Neural crest cell (in vitro differentiated cells): ENCODE measurements at regions not wholly inside any gene's neighbourhood (a gene's known extent, or its start where the extent isn't known, plus 50 kb on each side); places are given as distances from the start of the nearest gene placed in this dataset.

Experiments used
- DNase-seq: peaks from one replicate; pipeline ENCODE4 v3.0.0; 2021; ENCODE audit warnings: low read depth, mixed read lengths, low spot score
- H3K27ac Mint-ChIP-seq: one replicate; pipeline ENCODE4 v1.8.0; 2021; ENCODE audit warnings: mild to moderate bottlenecking, mixed read lengths; ENCODE audit not compliant: unreplicated experiment
- H3K27me3 Mint-ChIP-seq: 2 replicates; pipeline ENCODE4 v1.8.0; 2021; ENCODE audit warnings: low read depth, mild to moderate bottlenecking, mixed read lengths
- H3K36me3 Mint-ChIP-seq: 2 replicates; pipeline ENCODE4 v1.8.0; 2021; ENCODE audit warnings: low read depth, mild to moderate bottlenecking, mixed read lengths
- H3K4me1 Mint-ChIP-seq: 2 replicates; pipeline ENCODE4 v1.8.0; 2021; ENCODE audit warnings: mixed read lengths
- H3K4me3 Mint-ChIP-seq: one replicate; pipeline ENCODE4 v1.8.0; 2021; ENCODE audit warnings: mild to moderate bottlenecking, mixed read lengths
- H3K9me3 Mint-ChIP-seq: 2 replicates; pipeline ENCODE4 v1.8.0; 2021; ENCODE audit warnings: mixed read lengths
- CTCF ChIP-seq: fragments of 200-600 bp; sonication (generic); conservative IDR thresholded peaks from 2 replicates; pipeline ENCODE4 v1.5.0; 2021; ENCODE audit warnings: antibody characterized with exemption, mild to moderate bottlenecking

DNA sequence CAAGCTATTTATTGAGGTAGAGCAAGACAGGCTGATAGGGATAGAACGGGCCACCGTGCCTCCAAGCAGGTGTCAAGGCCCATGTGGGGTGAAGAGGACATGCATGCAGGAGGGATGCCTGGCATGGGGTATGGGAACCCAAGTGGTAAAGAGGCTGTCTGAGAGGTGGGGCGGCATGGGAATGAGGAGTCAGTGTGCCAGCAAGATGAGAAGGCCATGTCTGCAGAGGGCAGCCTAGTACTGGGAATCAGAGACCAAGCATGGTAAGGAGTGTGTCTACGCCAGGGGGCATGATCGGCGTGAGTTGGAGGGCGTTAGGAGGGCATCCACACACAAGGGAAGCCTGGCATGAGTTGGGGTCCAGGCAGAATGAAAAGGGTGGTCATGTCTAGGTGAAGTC lies 303.7 kb upstream of the PLD5 start:
- no peak for DNase-seq
- TF ChIP-seq CTCF = no peak
- peaks cover 2% of the 10 kb centered on the region for H3K36me3 Mint-ChIP-seq
- peaks cover 15% of the 10 kb centered on the region for H3K4me1 Mint-ChIP-seq
- H3K9me3 Mint-ChIP-seq = no peaks in the 10 kb centered on the region
- H3K27me3 Mint-ChIP-seq = peaks cover 5% of the 10 kb centered on the region
- H3K27ac Mint-ChIP-seq = no peak overlapping the region
- no peak overlapping the region for H3K4me3 Mint-ChIP-seq

- no peak for TF ChIP-seq CTCF
- Mint-ChIP-seq H3K4me3 (no peak overlapping the region), H3K36me3 (peaks cover 2% of the 10 kb centered on the region), H3K27ac (no peak overlapping the region), H3K9me3 (no peaks in the 10 kb centered on the region), H3K27me3 (peaks cover 5% of the 10 kb centered on the region), H3K4me1 (peaks cover 15% of the 10 kb centered on the region)
- no peak for DNase-seq
These were observed 303.0 kb upstream of the PLD5 start for GRCh38 chr1:242827538-242827937.

DNA sequence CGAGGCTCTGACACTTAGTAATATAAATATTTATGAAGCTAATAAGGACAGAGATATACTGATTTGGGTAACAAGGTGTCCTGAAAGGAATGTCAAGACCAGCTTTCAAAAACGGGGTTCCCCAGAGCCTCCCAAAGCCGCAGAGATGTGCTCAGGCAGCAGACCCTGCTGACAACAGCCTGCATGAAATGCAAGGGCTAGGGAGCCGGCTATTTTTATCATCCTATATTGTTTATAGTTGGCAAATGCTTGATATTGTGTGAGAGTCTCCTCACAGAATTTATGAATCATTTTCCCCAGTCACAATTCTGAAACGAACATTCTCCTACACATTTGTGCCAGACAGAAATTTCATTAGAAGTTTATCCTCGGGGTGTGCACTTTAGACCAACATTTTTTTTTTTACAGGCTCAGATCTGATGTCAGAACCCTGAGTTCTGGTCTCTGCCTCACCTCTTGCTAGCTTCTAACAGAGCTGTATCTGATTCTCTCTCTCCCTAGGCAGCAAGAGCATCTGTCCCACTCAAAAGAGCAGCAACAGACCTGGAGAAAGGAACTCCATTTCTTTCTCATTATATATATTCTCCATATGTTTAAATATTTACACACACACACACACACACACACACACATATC lies 302.3 kb upstream of the PLD5 start:
- peaks cover 15% of the 10 kb centered on the region for H3K4me1 Mint-ChIP-seq
- H3K4me3 Mint-ChIP-seq = no peak overlapping the region
- no peaks in the 10 kb centered on the region for H3K9me3 Mint-ChIP-seq
- peaks cover 5% of the 10 kb centered on the region for H3K27me3 Mint-ChIP-seq
- no peak overlapping the region for H3K27ac Mint-ChIP-seq
- no peak for TF ChIP-seq CTCF
- DNase-seq = no peak
- H3K36me3 Mint-ChIP-seq = peaks cover 2% of the 10 kb centered on the region

DNA sequence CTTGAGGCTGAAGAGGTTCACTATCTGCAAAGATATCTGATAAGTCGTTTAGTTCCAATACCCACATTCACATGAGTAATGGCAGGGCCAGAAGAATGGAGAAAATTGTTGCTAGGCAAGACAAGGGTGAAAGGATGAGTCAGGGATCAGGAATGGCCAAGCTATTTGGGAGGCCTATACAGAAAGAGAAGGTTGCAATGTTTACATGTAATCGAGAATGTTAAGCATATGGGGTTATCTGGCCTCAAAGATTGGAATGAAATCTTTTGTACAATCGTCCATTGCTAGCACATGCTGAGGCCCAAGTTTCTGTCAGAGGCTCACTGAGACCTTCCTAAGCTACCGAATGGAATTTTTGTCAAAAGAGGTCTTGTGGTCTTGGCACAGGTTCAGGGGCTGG lies 299.9 kb upstream of the PLD5 start:
- DNase-seq = no peak
- no peaks in the 10 kb centered on the region for H3K36me3 Mint-ChIP-seq
- peaks cover 15% of the 10 kb centered on the region for H3K4me1 Mint-ChIP-seq
- no peaks in the 10 kb centered on the region for H3K27me3 Mint-ChIP-seq
- no peak overlapping the region for H3K27ac Mint-ChIP-seq
- H3K4me3 Mint-ChIP-seq = no peak overlapping the region
- H3K9me3 Mint-ChIP-seq = no peaks in the 10 kb centered on the region
- TF ChIP-seq CTCF = no peak

DNA sequence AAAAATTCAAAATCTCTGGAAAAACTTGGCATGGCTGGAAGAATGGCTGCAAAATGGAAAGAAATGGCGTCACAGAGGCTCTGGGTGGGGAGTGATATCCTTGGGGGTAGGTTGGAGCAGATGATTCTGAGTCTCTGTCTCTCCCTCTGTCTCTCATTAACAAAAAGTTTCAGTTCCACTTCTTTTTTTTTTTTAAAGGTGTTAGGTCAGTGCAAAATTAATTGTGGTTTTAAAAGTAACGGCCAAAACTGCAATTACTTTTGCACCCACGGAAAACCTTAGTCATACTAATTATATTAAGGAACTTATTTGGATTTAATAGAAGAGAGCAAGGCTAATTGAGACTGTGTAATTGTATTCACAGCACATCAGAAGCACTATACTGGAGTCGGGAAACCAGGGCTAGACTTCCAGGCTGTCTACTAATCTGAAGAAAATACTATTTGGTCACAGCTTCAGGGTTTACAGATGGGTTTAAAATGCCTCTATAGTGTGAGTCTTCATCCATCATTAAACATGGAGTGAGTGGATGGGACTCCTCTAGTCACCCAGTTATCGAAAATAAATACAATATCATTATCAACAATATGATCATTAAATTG lies 289.1 kb upstream of the PLD5 start:
- Mint-ChIP-seq H3K27ac (no peak overlapping the region), H3K4me3 (no peak overlapping the region), H3K9me3 (peaks cover 2% of the 10 kb centered on the region), H3K27me3 (no peaks in the 10 kb centered on the region), H3K36me3 (no peaks in the 10 kb centered on the region), H3K4me1 (no peaks in the 10 kb centered on the region)
- no peak for TF ChIP-seq CTCF
- DNase-seq = no peak
